Testis (tissue), 2 donors: ENCODE measurements at regions not wholly inside any gene's neighbourhood (a gene's known extent, or its start where the extent isn't known, plus 50 kb on each side); places are given as distances from the start of the nearest gene placed in this dataset.

Experiments
- POLR2A ChIP-seq: fragments of 450-650 bp; IDR thresholded peaks from one replicate; pipeline ENCODE4 v1.6.1; 2017; ENCODE audit warnings: antibody characterized with exemption, mild to moderate bottlenecking, moderate library complexity
- TF ChIP-seq, protein P1 (sequence below), 3 experiments: fragments of 450-650 bp in 2 of 3; fragments of 200-600 bp in 1 of 3; sonication (generic) in 1 of 3; IDR thresholded peaks; one replicate each; pipeline ENCODE4 v1.5.1; 2016 to 2019; ENCODE audit warnings: antibody characterized with exemption in 3 of 3, mild to moderate bottlenecking in 2 of 3, moderate library complexity in 1 of 3

DNA sequence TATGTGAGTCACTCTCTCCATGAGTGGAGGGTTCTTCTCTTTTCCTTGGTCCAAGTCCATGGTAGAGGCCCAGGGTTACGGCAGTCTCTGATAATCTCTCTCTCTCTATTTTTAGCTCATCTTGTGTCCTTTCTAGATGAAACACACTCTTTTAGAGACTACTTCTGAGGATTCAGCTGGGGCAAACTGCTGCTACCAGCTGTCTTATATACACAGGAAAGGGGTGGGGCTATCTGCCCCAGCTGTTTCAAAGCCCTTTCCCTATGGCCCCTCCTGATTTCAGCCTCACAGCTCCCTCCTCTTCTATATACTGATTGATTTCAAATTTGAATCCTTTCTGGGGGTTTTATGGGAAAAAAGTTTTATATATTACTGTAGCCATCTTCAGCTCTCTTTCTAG is 324.8 kb downstream of the RWDD3 start:
- TF ChIP-seq, protein P1, sequence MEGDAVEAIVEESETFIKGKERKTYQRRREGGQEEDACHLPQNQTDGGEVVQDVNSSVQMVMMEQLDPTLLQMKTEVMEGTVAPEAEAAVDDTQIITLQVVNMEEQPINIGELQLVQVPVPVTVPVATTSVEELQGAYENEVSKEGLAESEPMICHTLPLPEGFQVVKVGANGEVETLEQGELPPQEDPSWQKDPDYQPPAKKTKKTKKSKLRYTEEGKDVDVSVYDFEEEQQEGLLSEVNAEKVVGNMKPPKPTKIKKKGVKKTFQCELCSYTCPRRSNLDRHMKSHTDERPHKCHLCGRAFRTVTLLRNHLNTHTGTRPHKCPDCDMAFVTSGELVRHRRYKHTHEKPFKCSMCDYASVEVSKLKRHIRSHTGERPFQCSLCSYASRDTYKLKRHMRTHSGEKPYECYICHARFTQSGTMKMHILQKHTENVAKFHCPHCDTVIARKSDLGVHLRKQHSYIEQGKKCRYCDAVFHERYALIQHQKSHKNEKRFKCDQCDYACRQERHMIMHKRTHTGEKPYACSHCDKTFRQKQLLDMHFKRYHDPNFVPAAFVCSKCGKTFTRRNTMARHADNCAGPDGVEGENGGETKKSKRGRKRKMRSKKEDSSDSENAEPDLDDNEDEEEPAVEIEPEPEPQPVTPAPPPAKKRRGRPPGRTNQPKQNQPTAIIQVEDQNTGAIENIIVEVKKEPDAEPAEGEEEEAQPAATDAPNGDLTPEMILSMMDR (IDR thresholded peaks at IDR 0.05) = no peak
- TF ChIP-seq POLR2A = no peak
